RPMI7951 (cell line): ENCODE measurements at regions not wholly inside any gene's neighbourhood (a gene's known extent, or its start where the extent isn't known, plus 50 kb on each side); places are given as distances from the start of the nearest gene placed in this dataset.
A peak's percentile ranks its signal among the peaks of the same experiment; 100 is the strongest.
"Not testable (repeated sequence)": the region's sequence is repeated elsewhere in the genome, so short reads cannot be mapped to it uniquely, and the experiment has no call there.

Experiments
- DNase-seq: peaks from one replicate; pipeline ENCODE4 v3.0.0-alpha.2; 2012; ENCODE audit warnings: low read depth

GRCh38 chr10:20616056-20616671, 280.9 kb downstream of the NEBL start:
- no peak for DNase-seq

GRCh38 chr10:20615395-20615794, 281.7 kb downstream of the NEBL start:
- DNase-seq = no peak

- no peak for DNase-seq
Observed at GRCh38 chr10:20614911-20615310, 282.2 kb downstream of the NEBL start.

GRCh38 chr10:20608503-20608902, 288.6 kb downstream of the NEBL start:
- DNase-seq = no peak

GRCh38 chr10:20606985-20607384, 290.1 kb downstream of the NEBL start:
- no peak for DNase-seq

GRCh38 chr10:20601941-20602461, 295.1 kb downstream of the NEBL start:
- no peak for DNase-seq

GRCh38 chr10:20598590-20598989, 298.5 kb downstream of the NEBL start:
- peak; percentile 46 for DNase-seq

- no peak for DNase-seq
Observed at GRCh38 chr10:20596911-20597310, 300.2 kb downstream of the NEBL start.

GRCh38 chr10:20596065-20596755, 300.9 kb downstream of the NEBL start:
- DNase-seq = no peak

GRCh38 chr10:20593649-20594048, 303.5 kb downstream of the NEBL start:
- DNase-seq = no peak

- DNase-seq = no peak
Observed at GRCh38 chr10:20582041-20582440, 315.1 kb downstream of the NEBL start.

- DNase-seq = no peak
Observed at GRCh38 chr10:20573924-20574323, 323.2 kb downstream of the NEBL start.

GRCh38 chr10:20555990-20556389, 341.1 kb downstream of the NEBL start:
- not testable (repeated sequence) for DNase-seq

GRCh38 chr10:20552382-20552781, 344.7 kb downstream of the NEBL start:
- no peak for DNase-seq

GRCh38 chr10:20551761-20552160, 345.4 kb downstream of the NEBL start:
- DNase-seq = no peak

GRCh38 chr10:20535897-20536881, 360.9 kb downstream of the NEBL start:
- DNase-seq = no peak

GRCh38 chr10:20531241-20531883, 365.7 kb downstream of the NEBL start:
- DNase-seq = not testable (repeated sequence)

GRCh38 chr10:20521186-20521585, 375.9 kb downstream of the NEBL start:
- DNase-seq = no peak

- no peak for DNase-seq
Observed at GRCh38 chr10:20515654-20516053, 381.5 kb downstream of the NEBL start.

GRCh38 chr10:20512631-20513030, 384.5 kb downstream of the NEBL start:
- no peak for DNase-seq

GRCh38 chr10:20508921-20509320, 388.2 kb downstream of the NEBL start:
- no peak for DNase-seq
